GM12891 (cell line): ENCODE measurements at regions not wholly inside any gene's neighbourhood (a gene's known extent, or its start where the extent isn't known, plus 50 kb on each side); places are given as distances from the start of the nearest gene placed in this dataset.

Experiments used
- POLR2A ChIP-seq: IDR thresholded peaks from 2 replicates; pipeline ENCODE4 v1.6.1; 2011; ENCODE audit warnings: low read depth, low read length, control low read depth
- POLR2AphosphoS5 ChIP-seq: IDR thresholded peaks from 2 replicates; pipeline ENCODE4 v1.6.1; 2011; ENCODE audit warnings: low read depth, low read length, control low read depth
- SPI1 ChIP-seq: IDR thresholded peaks from 2 replicates; pipeline ENCODE4 v1.6.1; 2011; ENCODE audit warnings: low read depth, low read length, control low read depth

GRCh38 chr7:17097668-17098297, 200.7 kb upstream of the AHR start:
- TF ChIP-seq POLR2A (no peak), POLR2AphosphoS5 (no peak), SPI1 (no peak)
